CD8-positive, alpha-beta memory T cell (primary cell): ENCODE measurements at regions not wholly inside any gene's neighbourhood (a gene's known extent, or its start where the extent isn't known, plus 50 kb on each side); places are given as distances from the start of the nearest gene placed in this dataset.
"Not testable (repeated sequence)": the region's sequence is repeated elsewhere in the genome, so short reads cannot be mapped to it uniquely, and the experiment has no call there.

ENCODE experiments used
- CTCF ChIA-PET: fragments of 350-600 bp; sonication (Branson Sonifier 250); formaldehyde crosslinking; loops from one replicate; lab custom pipeline; 2021; ENCODE audit warnings: antibody characterized with exemption; lab: Charles Lee
- POLR2A ChIA-PET: fragments of 350-600 bp; sonication (Branson Sonifier 250); formaldehyde crosslinking; loops from one replicate; lab custom pipeline; 2021; ENCODE audit warnings: antibody characterized with exemption; lab: Charles Lee
- DNase-seq, 5 donors: peaks; one replicate each; pipeline versions ENCODE4 v3.0.0 to v3.0.0-alpha.2; 2020 to 2022; ENCODE audit warnings: mixed read lengths in 1 of 5
- H3K27ac ChIP-seq: one replicate; pipeline ENCODE4 v1.7.0; 2013; ENCODE audit warnings: low read depth, mild to moderate bottlenecking, low read length, moderate library complexity
- H3K27me3 ChIP-seq: 2 replicates; pipeline ENCODE4 v1.7.0; 2013; ENCODE audit warnings: low read length, mild to moderate bottlenecking; ENCODE audit not compliant: insufficient read depth, poor library complexity, severe bottlenecking
- H3K36me3 ChIP-seq: 2 replicates; pipeline ENCODE4 v1.7.0; 2013; ENCODE audit warnings: mild to moderate bottlenecking, low read length, moderate library complexity; ENCODE audit not compliant: insufficient read depth
- H3K4me1 ChIP-seq: 2 replicates; pipeline ENCODE4 v1.7.0; 2013; ENCODE audit warnings: mild to moderate bottlenecking, low read length, moderate library complexity; ENCODE audit not compliant: insufficient read depth
- H3K4me3 ChIP-seq: 2 replicates; pipeline ENCODE4 v1.7.0; 2013; ENCODE audit warnings: mild to moderate bottlenecking, low read length
- H3K9me3 ChIP-seq: 2 replicates; pipeline ENCODE4 v1.7.0; 2013; ENCODE audit warnings: mild to moderate bottlenecking, low read length
- H3K27ac Mint-ChIP-seq, 8 donors: one replicate each; pipeline ENCODE4 v1.8.0; 2020 to 2021; ENCODE audit warnings: mixed read lengths in 8 of 8, mild to moderate bottlenecking in 6 of 8, inconsistent platforms in 3 of 8, moderate library complexity in 3 of 8
- H3K27me3 Mint-ChIP-seq, 2 donors: one replicate each; pipeline ENCODE4 v1.8.0; 2020 to 2021; ENCODE audit warnings: mixed read lengths in 2 of 2, mild to moderate bottlenecking in 1 of 2, moderate library complexity in 1 of 2
- H3K36me3 Mint-ChIP-seq, 3 donors: one replicate each; pipeline ENCODE4 v1.8.0; 2020 to 2021; ENCODE audit warnings: mixed read lengths in 3 of 3, inconsistent platforms in 1 of 3, mild to moderate bottlenecking in 1 of 3
- H3K4me1 Mint-ChIP-seq, 3 donors: one replicate each; pipeline ENCODE4 v1.8.0; 2020 to 2021; ENCODE audit warnings: mixed read lengths in 3 of 3, inconsistent platforms in 1 of 3, mild to moderate bottlenecking in 1 of 3
- H3K4me3 Mint-ChIP-seq, 7 donors: one replicate each; pipeline ENCODE4 v1.8.0; 2020 to 2021; ENCODE audit warnings: mixed read lengths in 7 of 7, mild to moderate bottlenecking in 6 of 7, moderate library complexity in 4 of 7, inconsistent platforms in 2 of 7
- H3K9me3 Mint-ChIP-seq, 5 donors: one replicate each; pipeline ENCODE4 v1.8.0; 2020 to 2022; ENCODE audit warnings: mixed read lengths in 5 of 5, mild to moderate bottlenecking in 3 of 5, moderate library complexity in 2 of 5, inconsistent platforms in 1 of 5

GRCh38 chr1:182169203-182169602 lies 107.7 kb upstream of the ZNF648 start:
- Histone ChIP-seq H3K36me3 (no peaks in the 10 kb centered on the region), H3K4me1 (no peaks in the 10 kb centered on the region), H3K9me3 (no peaks in the 10 kb centered on the region), H3K27me3 (no peaks in the 10 kb centered on the region), H3K27ac (no peak overlapping the region), H3K4me3 (no peak overlapping the region)
- peaks cover 0 to 5% of the 10 kb centered on the region in 2 donors for H3K27me3 Mint-ChIP-seq
- H3K4me1 Mint-ChIP-seq, result no peaks in the 10 kb centered on the region
- ChIA-PET CTCF (no interaction called here), POLR2A (no interaction called here)
- no peak overlapping the region for H3K4me3 Mint-ChIP-seq
- H3K27ac Mint-ChIP-seq, result no peak overlapping the region
- H3K36me3 Mint-ChIP-seq, result no peaks in the 10 kb centered on the region
- no peaks in the 10 kb centered on the region for H3K9me3 Mint-ChIP-seq
- DNase-seq, result no peak

GRCh38 chr1:182166750-182167149 lies 105.2 kb upstream of the ZNF648 start:
- no peak overlapping the region for H3K4me3 ChIP-seq
- ChIA-PET POLR2A (no interaction called here), CTCF (interaction anchor here (2.1 kb wide), 1 partner anchor 23 kb away, joined by 6 read pairs; no protein-coding TSS in a partner anchor)
- Mint-ChIP-seq H3K36me3 (no peaks in the 10 kb centered on the region), H3K4me1 (no peaks in the 10 kb centered on the region), H3K9me3 (peaks cover 0 to 3% (median 0%) of the 10 kb centered on the region in 5 donors), H3K27ac (no peak overlapping the region), H3K4me3 (no peak overlapping the region), H3K27me3 (peaks cover 0 to 11% of the 10 kb centered on the region in 2 donors)
- no peaks in the 10 kb centered on the region for H3K27me3 ChIP-seq
- H3K9me3 ChIP-seq, result no peaks in the 10 kb centered on the region
- no peaks in the 10 kb centered on the region for H3K4me1 ChIP-seq
- no peaks in the 10 kb centered on the region for H3K36me3 ChIP-seq
- no peak overlapping the region for H3K27ac ChIP-seq
- DNase-seq, result no peak

GRCh38 chr1:182166321-182166720 lies 104.8 kb upstream of the ZNF648 start:
- H3K27me3 Mint-ChIP-seq, result peaks cover 0 to 12% of the 10 kb centered on the region in 2 donors
- H3K27ac Mint-ChIP-seq, result no peak overlapping the region
- no peaks in the 10 kb centered on the region for H3K9me3 ChIP-seq
- no peaks in the 10 kb centered on the region for H3K27me3 ChIP-seq
- ChIA-PET CTCF (interaction anchor here (2.1 kb wide), 1 partner anchor 23 kb away, joined by 6 read pairs; no protein-coding TSS in a partner anchor), POLR2A (no interaction called here)
- peaks cover 0 to 3% (median 0%) of the 10 kb centered on the region in 3 donors for H3K36me3 Mint-ChIP-seq
- peaks cover 0 to 6% (median 0%) of the 10 kb centered on the region in 5 donors for H3K9me3 Mint-ChIP-seq
- no peaks in the 10 kb centered on the region for H3K4me1 ChIP-seq
- H3K36me3 ChIP-seq, result no peaks in the 10 kb centered on the region
- DNase-seq, result no peak
- no peak overlapping the region for H3K27ac ChIP-seq
- no peak overlapping the region for H3K4me3 Mint-ChIP-seq
- H3K4me3 ChIP-seq, result no peak overlapping the region
- no peaks in the 10 kb centered on the region for H3K4me1 Mint-ChIP-seq

- Histone ChIP-seq H3K9me3 (no peaks in the 10 kb centered on the region), H3K36me3 (no peaks in the 10 kb centered on the region), H3K27me3 (no peaks in the 10 kb centered on the region), H3K27ac (no peak overlapping the region), H3K4me1 (no peaks in the 10 kb centered on the region), H3K4me3 (no peak overlapping the region)
- Mint-ChIP-seq H3K36me3 (peaks cover 0 to 4% (median 0%) of the 10 kb centered on the region in 3 donors), H3K27ac (no peak overlapping the region), H3K4me3 (no peak overlapping the region), H3K9me3 (peaks cover 10 to 18% (median 13%) of the 10 kb centered on the region in 5 donors), H3K27me3 (peaks cover 2 to 14% of the 10 kb centered on the region in 2 donors), H3K4me1 (no peaks in the 10 kb centered on the region)
- DNase-seq, result no peak
- ChIA-PET CTCF (no interaction called here), POLR2A (no interaction called here)
Measured at GRCh38 chr1:182164273-182164672, 102.8 kb upstream of the ZNF648 start.

GRCh38 chr1:182163821-182164223 lies 102.3 kb upstream of the ZNF648 start:
- Mint-ChIP-seq H3K27me3 (peaks cover 2 to 14% of the 10 kb centered on the region in 2 donors), H3K27ac (no peak overlapping the region), H3K4me1 (no peaks in the 10 kb centered on the region), H3K4me3 (no peak overlapping the region), H3K9me3 (peaks cover 12 to 22% (median 16%) of the 10 kb centered on the region in 5 donors), H3K36me3 (peaks cover 0 to 4% (median 0%) of the 10 kb centered on the region in 3 donors)
- Histone ChIP-seq H3K4me3 (no peak overlapping the region), H3K4me1 (no peaks in the 10 kb centered on the region), H3K9me3 (no peaks in the 10 kb centered on the region), H3K27ac (no peak overlapping the region), H3K27me3 (no peaks in the 10 kb centered on the region), H3K36me3 (no peaks in the 10 kb centered on the region)
- POLR2A ChIA-PET, result no interaction called here
- CTCF ChIA-PET, result no interaction called here
- DNase-seq, result no peak

GRCh38 chr1:182159443-182159842 lies 97.9 kb upstream of the ZNF648 start:
- CTCF ChIA-PET, result no interaction called here
- peaks cover 4 to 15% of the 10 kb centered on the region in 2 donors for H3K27me3 Mint-ChIP-seq

GRCh38 chr1:182157187-182157586 lies 95.7 kb upstream of the ZNF648 start:
- Mint-ChIP-seq H3K36me3 (peaks cover 0 to 11% (median 4%) of the 10 kb centered on the region in 3 donors), H3K4me1 (no peaks in the 10 kb centered on the region), H3K4me3 (no peak overlapping the region)

More at GRCh38 chr1:182159443-182159842, 97.9 kb upstream of the ZNF648 start:
- Mint-ChIP-seq H3K9me3 (peaks cover 12 to 33% (median 22%) of the 10 kb centered on the region in 5 donors), H3K36me3 (peaks cover 0 to 11% (median 4%) of the 10 kb centered on the region in 3 donors), H3K27ac (no peak overlapping the region), H3K4me3 (no peak overlapping the region), H3K4me1 (no peaks in the 10 kb centered on the region)
- Histone ChIP-seq H3K27ac (no peak overlapping the region), H3K4me3 (no peak overlapping the region), H3K27me3 (no peaks in the 10 kb centered on the region), H3K4me1 (no peaks in the 10 kb centered on the region), H3K9me3 (no peaks in the 10 kb centered on the region), H3K36me3 (no peaks in the 10 kb centered on the region)
- POLR2A ChIA-PET, result no interaction called here
- no peak for DNase-seq

GRCh38 chr1:182154425-182154824 lies 92.9 kb upstream of the ZNF648 start:
- H3K27ac Mint-ChIP-seq, H3K36me3 ChIP-seq, H3K4me3 Mint-ChIP-seq, H3K9me3 ChIP-seq, H3K4me1 Mint-ChIP-seq, H3K4me3 ChIP-seq, H3K27ac ChIP-seq, H3K27me3 Mint-ChIP-seq, POLR2A ChIA-PET, DNase-seq, H3K36me3 Mint-ChIP-seq, CTCF ChIA-PET, H3K27me3 ChIP-seq, H3K4me1 ChIP-seq: not testable (repeated sequence)
- H3K9me3 Mint-ChIP-seq, result peaks cover 2 to 17% (median 11%) of the 10 kb centered on the region in 5 donors

More at GRCh38 chr1:182157187-182157586, 95.7 kb upstream of the ZNF648 start:
- no peaks in the 10 kb centered on the region for H3K9me3 ChIP-seq
- ChIA-PET POLR2A (no interaction called here), CTCF (no interaction called here)
- H3K27me3 ChIP-seq, result no peaks in the 10 kb centered on the region
- no peak overlapping the region for H3K4me3 ChIP-seq
- no peaks in the 10 kb centered on the region for H3K4me1 ChIP-seq
- H3K27ac Mint-ChIP-seq, result no peak overlapping the region
- peaks cover 12 to 30% (median 22%) of the 10 kb centered on the region in 5 donors for H3K9me3 Mint-ChIP-seq
- no peak for DNase-seq
- no peak overlapping the region for H3K27ac ChIP-seq
- peaks cover 4 to 7% of the 10 kb centered on the region in 2 donors for H3K27me3 Mint-ChIP-seq
- no peaks in the 10 kb centered on the region for H3K36me3 ChIP-seq
